Right lobe of liver (tissue), 6 donors: ENCODE measurements at regions not wholly inside any gene's neighbourhood (a gene's known extent, or its start where the extent isn't known, plus 50 kb on each side); places are given as distances from the start of the nearest gene placed in this dataset.

Experiments used
- ATAC-seq, 4 donors: fragments of 200-7000 bp; cut with Tn5 transposase; one replicate each; pipeline ENCODE4 v1.9.1; 2020; ENCODE audit warnings: mild to moderate bottlenecking in 4 of 4, moderate library complexity in 4 of 4
- DNase-seq, 3 donors: peaks; one replicate each; pipeline ENCODE4 v3.0.0-alpha.2; 2020
- H3K27ac ChIP-seq, 3 donors: fragments of 200-600 bp; one replicate each; pipeline ENCODE4 v1.8.0; 2022
- H3K27me3 ChIP-seq, 2 donors: fragments of 200-600 bp; one replicate each; pipeline ENCODE4 v1.8.0; 2022
- H3K36me3 ChIP-seq, 4 donors: fragments of 200-600 bp; sonication (generic) in 1 of 4; one replicate each; pipeline versions ENCODE4 v1.5.1 to v1.8.0; 2017 to 2022; ENCODE audit warnings: control low read depth in 1 of 4
- H3K4me1 ChIP-seq, 4 donors: fragments of 200-600 bp; sonication (generic) in 1 of 4; one replicate each; pipeline versions ENCODE4 v1.5.1 to v1.8.0; 2017 to 2022; ENCODE audit warnings: control low read depth in 1 of 4
- H3K4me3 ChIP-seq, 3 donors: fragments of 200-600 bp; one replicate each; pipeline ENCODE4 v1.8.0; 2022
- H3K9me3 ChIP-seq, 4 donors: fragments of 200-600 bp; sonication (generic) in 1 of 4; one replicate each; pipeline versions ENCODE4 v1.5.1 to v1.8.0; 2017 to 2022; ENCODE audit warnings: control low read depth in 1 of 4
- CTCF ChIP-seq, 4 donors: fragments of 200-600 bp in 3 of 4; fragments of 450-650 bp in 1 of 4; IDR thresholded peaks; one replicate each; pipeline versions ENCODE4 v1.5.1 to v1.8.0; 2016 to 2022; ENCODE audit warnings: antibody characterized with exemption in 4 of 4, mild to moderate bottlenecking in 2 of 4
- POLR2A ChIP-seq: fragments of 450-650 bp; IDR thresholded peaks from one replicate; pipeline ENCODE4 v1.6.1; 2017; ENCODE audit warnings: antibody characterized with exemption, mild to moderate bottlenecking
- WGBS: methylation state at CpG from one replicate; pipeline ENCODE4 v1.1.6; 2018; ENCODE audit warnings: low coverage, low lambda C conversion rate; ENCODE audit not compliant: insufficient coverage; ENCODE audit errors: missing lambda C conversion rate; 5-methylcytosine and 5-hydroxymethylcytosine counted together
- intact Hi-C, 2 donors: fragments of 100-400 bp; cut with DNase I; formaldehyde crosslinking; loops; one replicate each; pipeline versions ENCODE4 v1.11.2 to v1.14.1; 2022
- donor health status: DM: no; HTN: yes; CAD: no.
- donor health status: DM: no; HTN: no; CAD: no.
- donor health status: DM: no; HTN: no; CAD: no.
- donor health status: DM: no; HTN: yes; CAD: no.
- donor health status: DM: no; HTN: yes; CAD: no.

DNA sequence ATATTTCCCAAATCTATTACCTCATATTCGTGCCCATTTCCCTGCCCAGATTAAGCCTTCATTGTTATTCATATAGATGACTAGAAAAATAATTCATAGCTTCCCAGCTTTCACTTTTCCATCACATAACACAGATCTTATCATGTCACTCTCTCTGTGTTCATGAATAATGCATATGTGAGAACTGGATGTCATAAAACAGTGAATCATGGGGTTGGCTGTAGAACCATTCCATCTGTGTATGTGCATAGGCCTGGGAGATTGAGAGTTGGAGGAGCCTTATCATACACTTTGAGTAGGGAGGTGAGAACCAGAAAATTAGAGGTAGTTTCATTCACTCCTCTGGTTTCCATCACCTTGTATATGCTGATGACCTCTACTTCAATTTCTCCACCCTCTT, 73.9 kb upstream of the RANBP6 start:
- Histone ChIP-seq H3K36me3 (no peaks in the 10 kb centered on the region), H3K4me3 (no peak overlapping the region), H3K4me1 (no peaks in the 10 kb centered on the region), H3K27me3 (no peaks in the 10 kb centered on the region), H3K9me3 (no peaks in the 10 kb centered on the region), H3K27ac (no peak overlapping the region)
- no peak for TF ChIP-seq CTCF (IDR thresholded peaks at IDR 0.05)
- no peak for TF ChIP-seq POLR2A
- no peak for ATAC-seq
- intact Hi-C loops: no loop called here
- DNase-seq: no peak
- 53% methylated on average over 1 of the region's 1 CpG for WGBS

GRCh38 chr9:6086006-6086655, 70.7 kb upstream of the RANBP6 start:
- WGBS: 88% methylated on average over 7 of the region's 9 CpGs
- intact Hi-C loops: no loop called here
- no peaks in the 10 kb centered on the region for H3K36me3 ChIP-seq

DNA sequence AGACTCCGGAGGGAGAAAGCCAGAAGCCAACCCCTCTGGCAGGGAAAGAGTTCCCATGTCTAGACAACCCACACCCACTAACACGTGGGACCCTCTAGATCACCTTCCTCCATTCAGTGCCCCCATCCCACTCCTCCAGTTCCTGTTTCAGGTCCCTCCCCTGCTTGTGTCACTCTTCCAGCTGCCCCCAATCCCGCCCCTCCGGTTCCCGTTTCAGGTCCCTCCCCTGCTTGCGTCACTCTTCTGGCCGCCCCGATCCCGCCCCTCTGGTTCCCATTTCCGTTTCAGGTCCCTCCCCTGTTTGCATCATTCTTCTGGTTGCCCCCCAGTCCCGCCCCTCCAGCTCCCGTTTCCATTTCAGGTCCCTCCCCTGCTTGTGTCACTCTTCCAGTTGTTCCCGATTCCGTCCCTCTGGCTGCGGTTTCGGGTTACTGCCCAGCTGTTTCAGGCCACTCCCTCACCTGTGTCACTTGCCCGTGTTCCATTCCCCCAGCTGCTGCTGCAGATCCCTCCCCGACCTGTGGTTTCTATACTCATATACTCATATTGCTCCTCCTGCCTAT, 64.8 kb upstream of the RANBP6 start:
- Histone ChIP-seq H3K4me1 (no peaks in the 10 kb centered on the region), H3K4me3 (peak overlapping the region; percentile 32 to 54 (median 35)), H3K27ac (peak overlapping the region in 2 of 3 donors; percentile 8 to 67), H3K27me3 (no peaks in the 10 kb centered on the region), H3K9me3 (no peaks in the 10 kb centered on the region), H3K36me3 (no peaks in the 10 kb centered on the region)
- ATAC-seq: peak; percentile 98
- WGBS: 21% methylated on average over 18 of the region's 18 CpGs
- DNase-seq: peak; percentile 87 to 91 (median 89)
- intact Hi-C loops: no loop called here
- TF ChIP-seq CTCF (IDR thresholded peaks at IDR 0.05) (peak in 1 of 4 donors; percentile 13), POLR2A (no peak)

More at GRCh38 chr9:6086006-6086655, 70.7 kb upstream of the RANBP6 start:
- TF ChIP-seq POLR2A (no peak), CTCF (IDR thresholded peaks at IDR 0.05) (no peak)
- ATAC-seq: no peak
- Histone ChIP-seq H3K4me1 (no peaks in the 10 kb centered on the region), H3K27ac (no peak overlapping the region), H3K9me3 (no peaks in the 10 kb centered on the region), H3K4me3 (no peak overlapping the region), H3K27me3 (no peaks in the 10 kb centered on the region)
- DNase-seq: no peak

- no peak for DNase-seq
- Histone ChIP-seq H3K9me3 (no peaks in the 10 kb centered on the region), H3K27ac (no peak overlapping the region), H3K36me3 (no peaks in the 10 kb centered on the region), H3K4me1 (no peaks in the 10 kb centered on the region), H3K27me3 (no peaks in the 10 kb centered on the region), H3K4me3 (peak overlapping the region in 1 of 3 donors; percentile 54)
- 87% methylated on average over 5 of the region's 5 CpGs for WGBS
- intact Hi-C loops: no loop called here
- TF ChIP-seq CTCF (IDR thresholded peaks at IDR 0.05) (no peak), POLR2A (no peak)
- no peak for ATAC-seq
Measured at GRCh38 chr9:6079386-6079785, 64.0 kb upstream of the RANBP6 start.
